ENCODE measurements at regions not wholly inside any gene's neighbourhood (a gene's known extent, or its start where the extent isn't known, plus 50 kb on each side); places are given as distances from the start of the nearest gene placed in this dataset.

DNA sequence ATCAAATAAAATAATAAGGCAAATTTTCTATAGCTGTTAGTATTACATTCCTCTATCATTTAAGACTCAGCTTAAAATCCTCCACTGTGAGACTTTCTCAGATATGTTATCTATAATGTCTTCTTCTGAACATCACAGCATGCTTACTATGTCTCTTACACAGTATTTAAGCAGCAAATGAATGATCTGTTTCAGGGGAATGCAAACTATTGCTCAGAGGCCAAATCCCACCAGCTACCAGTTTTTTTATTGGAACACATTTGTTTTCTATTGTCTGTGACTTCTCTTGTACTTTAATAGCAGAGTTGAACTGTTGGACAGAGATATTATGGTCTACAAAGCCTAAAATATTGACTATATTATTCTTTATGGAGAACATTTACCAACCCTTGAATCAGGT, 59.6 kb downstream of the C3orf38 start:
- DNase-seq (ENCODE audit: low read depth in 1 of 2, low spot score in 1 of 2) (no peak), FAIRE-seq (no peak), ATAC-seq (no peak)
- Histone ChIP-seq H3K27ac (no peak overlapping the region), H3K9me3 (no peaks in the 10 kb centered on the region), H3K4me3 (no peak overlapping the region), H3K4me2 (no peak overlapping the region), H3K4me1 (no peaks in the 10 kb centered on the region)
- ChIA-PET POLR2A (no interaction called here), CTCF (interaction anchor here (0.8 kb wide), 2 partner anchors 10 kb away, joined by 3 read pairs; no protein-coding TSS in a partner anchor)
- TF ChIP-seq FOSB (CRISPR knock-in tag; IDR thresholded peaks at IDR 0.05) (no peak), RAD21 (conservative IDR thresholded peaks at IDR 0.05 in 1 of 2, IDR thresholded peaks at IDR 0.05 in 1 of 2) (no peak)

DNA sequence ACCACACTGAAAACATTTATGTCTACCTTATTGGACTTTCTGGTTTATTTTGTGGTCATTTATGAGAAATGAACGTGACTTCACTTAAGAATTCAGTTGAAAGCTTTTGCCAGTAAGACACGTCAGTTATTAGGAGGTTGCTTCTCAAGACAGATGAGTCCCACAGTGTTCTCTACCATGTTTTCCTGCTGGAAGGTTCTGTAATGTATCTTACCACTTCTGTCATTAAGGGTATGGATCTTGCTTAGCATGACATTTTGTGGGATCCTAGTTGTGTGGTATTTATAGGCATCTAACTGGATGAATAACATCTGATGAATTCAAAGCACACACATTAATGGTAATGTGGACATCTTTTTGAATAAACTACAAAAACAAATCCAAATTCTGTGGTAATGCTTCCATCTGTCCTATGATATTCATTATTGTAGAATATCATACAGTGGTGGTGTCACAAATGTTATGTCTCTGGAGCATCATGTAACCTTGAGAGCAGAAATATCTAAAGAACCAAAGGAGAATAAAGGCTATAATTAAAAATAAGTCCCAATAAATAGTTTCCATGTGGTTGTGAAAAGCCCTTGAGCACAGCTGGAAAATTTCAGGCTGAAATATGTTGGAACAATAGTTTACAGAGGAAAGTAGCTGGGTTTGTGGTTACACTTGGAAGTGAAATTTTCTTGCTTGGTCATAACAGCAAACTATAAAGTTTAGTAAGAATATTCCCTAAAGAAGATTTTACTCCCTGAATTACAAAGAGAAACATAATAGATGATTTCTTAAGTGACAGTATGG, 61.5 kb downstream of the C3orf38 start:
- Histone ChIP-seq H3K9me3 (no peaks in the 10 kb centered on the region), H3K4me3 (no peak overlapping the region), H3K27ac (no peak overlapping the region), H3K4me1 (no peaks in the 10 kb centered on the region), H3K4me2 (no peak overlapping the region)
- ATAC-seq (no peak), FAIRE-seq (no peak), DNase-seq (ENCODE audit: low read depth in 1 of 2, low spot score in 1 of 2) (no peak)
- ChIA-PET POLR2A (no interaction called here), CTCF (no interaction called here)
- TF ChIP-seq HEYL (CRISPR knock-in tag; IDR thresholded peaks at IDR 0.05) (no peak), HOXA7 (CRISPR knock-in tag; IDR thresholded peaks at IDR 0.05) (no peak), HOXB13 (CRISPR knock-in tag; IDR thresholded peaks at IDR 0.05; ENCODE audit: low read depth) (no peak), FOSB (CRISPR knock-in tag; IDR thresholded peaks at IDR 0.05) (no peak), MYC (IDR thresholded peaks at IDR 0.05; ENCODE audit: borderline replicate concordance, low read length) (no peak), FOXS1 (CRISPR knock-in tag; IDR thresholded peaks at IDR 0.05) (no peak), TP53 (CRISPR knock-in tag; IDR thresholded peaks at IDR 0.05) (no peak), CBX2 (IDR thresholded peaks at IDR 0.05; ENCODE audit: borderline replicate concordance, low read depth) (no peak)
- 28% methylated on average over 2 of the region's 2 CpGs for WGBS (ENCODE audit: missing lambda C conversion rate)

DNA sequence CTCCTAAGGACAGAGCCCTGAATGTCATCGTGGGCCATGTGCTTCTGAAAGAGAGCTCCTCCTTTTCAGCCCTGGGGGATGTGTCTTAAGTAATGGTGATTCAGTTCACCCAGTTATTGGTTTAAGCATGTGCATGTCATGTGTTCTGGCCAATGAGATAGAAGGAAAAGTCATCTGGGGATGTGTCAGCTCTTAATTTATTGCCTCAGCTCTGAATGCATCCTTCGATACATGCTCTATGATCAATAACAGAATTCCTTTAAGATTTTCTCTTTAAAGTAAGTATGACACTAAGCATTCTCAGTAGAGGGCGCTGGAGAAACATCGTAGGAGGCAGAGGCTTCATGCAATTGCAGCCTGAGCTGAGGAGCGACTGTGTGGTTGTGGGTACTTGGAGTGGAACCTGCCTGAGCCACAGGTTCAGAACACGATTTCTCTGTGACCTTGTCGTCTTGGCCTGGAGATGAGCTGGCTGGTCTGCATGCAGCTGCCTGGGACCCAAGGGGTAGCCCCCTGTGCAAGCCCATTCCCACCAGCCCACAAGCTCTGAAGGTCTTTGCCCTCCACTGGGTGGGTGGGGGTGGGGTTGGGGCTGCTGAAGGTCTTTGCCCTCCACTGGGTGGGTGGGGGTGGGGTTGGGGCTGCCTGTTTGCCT, 69.5 kb downstream of the C3orf38 start:
- Histone ChIP-seq H3K9me3 (no peaks in the 10 kb centered on the region), H3K4me2 (no peak overlapping the region), H3K4me1 (no peaks in the 10 kb centered on the region), H3K4me3 (no peak overlapping the region), H3K27ac (no peak overlapping the region)
- peak; percentile 7 to 52 for DNase-seq (ENCODE audit: low read depth in 1 of 2, low spot score in 1 of 2)
- ChIA-PET CTCF (interaction anchor here (0.6 to 1.7 kb wide), 10 partner anchors 9 to 1135 kb away, joined by 3 to 6 read pairs (median 4); no protein-coding TSS in a partner anchor), POLR2A (no interaction called here)
- no peak for FAIRE-seq
- peak; percentile 68 to 82; a peak in 5 of 6 replicates for ATAC-seq
- WGBS (ENCODE audit: missing lambda C conversion rate) = 2% methylated on average over 7 of the region's 7 CpGs
- TF ChIP-seq CBX2 (IDR thresholded peaks at IDR 0.05; ENCODE audit: borderline replicate concordance, low read depth) (no peak), RAD21 (conservative IDR thresholded peaks at IDR 0.05 in 1 of 2, IDR thresholded peaks at IDR 0.05 in 1 of 2) (peak in 1 of 2 experiments; percentile 67; a peak in 3 of 5 replicates), FOSL2 (IDR thresholded peaks at IDR 0.05) (no peak), FOSL2 (CRISPR knock-in tag; IDR thresholded peaks at IDR 0.05) (no peak)
- TF ChIP-seq, protein P1, sequence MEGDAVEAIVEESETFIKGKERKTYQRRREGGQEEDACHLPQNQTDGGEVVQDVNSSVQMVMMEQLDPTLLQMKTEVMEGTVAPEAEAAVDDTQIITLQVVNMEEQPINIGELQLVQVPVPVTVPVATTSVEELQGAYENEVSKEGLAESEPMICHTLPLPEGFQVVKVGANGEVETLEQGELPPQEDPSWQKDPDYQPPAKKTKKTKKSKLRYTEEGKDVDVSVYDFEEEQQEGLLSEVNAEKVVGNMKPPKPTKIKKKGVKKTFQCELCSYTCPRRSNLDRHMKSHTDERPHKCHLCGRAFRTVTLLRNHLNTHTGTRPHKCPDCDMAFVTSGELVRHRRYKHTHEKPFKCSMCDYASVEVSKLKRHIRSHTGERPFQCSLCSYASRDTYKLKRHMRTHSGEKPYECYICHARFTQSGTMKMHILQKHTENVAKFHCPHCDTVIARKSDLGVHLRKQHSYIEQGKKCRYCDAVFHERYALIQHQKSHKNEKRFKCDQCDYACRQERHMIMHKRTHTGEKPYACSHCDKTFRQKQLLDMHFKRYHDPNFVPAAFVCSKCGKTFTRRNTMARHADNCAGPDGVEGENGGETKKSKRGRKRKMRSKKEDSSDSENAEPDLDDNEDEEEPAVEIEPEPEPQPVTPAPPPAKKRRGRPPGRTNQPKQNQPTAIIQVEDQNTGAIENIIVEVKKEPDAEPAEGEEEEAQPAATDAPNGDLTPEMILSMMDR (IDR thresholded peaks at IDR 0.05) = peak; percentile 33

DNA sequence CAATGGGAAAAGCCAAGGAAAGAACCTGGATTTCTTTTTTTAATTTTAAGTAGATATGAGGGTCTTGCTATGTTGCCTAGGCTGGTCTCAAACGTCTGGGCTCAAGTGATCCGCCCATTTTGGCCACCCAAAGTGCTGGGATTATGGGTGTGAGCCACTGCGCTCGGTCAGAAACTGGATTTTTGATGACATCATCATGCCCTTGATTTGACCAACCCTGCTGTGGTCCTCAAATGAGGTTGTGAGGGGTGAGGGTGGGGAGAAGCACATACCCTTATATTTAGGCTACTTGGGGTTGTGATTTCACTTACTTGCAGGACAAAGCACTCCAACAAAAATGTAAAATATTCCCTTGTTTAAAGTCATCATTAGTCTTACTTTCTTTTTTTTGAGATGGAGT, 70.4 kb downstream of the C3orf38 start:
- FAIRE-seq (no peak), ATAC-seq (no peak), DNase-seq (ENCODE audit: low read depth in 1 of 2, low spot score in 1 of 2) (no peak)
- no peak overlapping the region for H3K4me2 ChIP-seq
- H3K4me3 ChIP-seq = no peak overlapping the region
- no peaks in the 10 kb centered on the region for H3K4me1 ChIP-seq
- H3K27ac ChIP-seq = no peak overlapping the region
- TF ChIP-seq RARB (CRISPR knock-in tag; IDR thresholded peaks at IDR 0.05) = no peak
- TF ChIP-seq CBX2 (IDR thresholded peaks at IDR 0.05; ENCODE audit: borderline replicate concordance, low read depth) = no peak
- no peak for TF ChIP-seq PHF8 (IDR thresholded peaks at IDR 0.05; ENCODE audit: borderline replicate concordance, low read depth)
- TF ChIP-seq FOXS1 (CRISPR knock-in tag; IDR thresholded peaks at IDR 0.05) = no peak
- TF ChIP-seq, protein P2, sequence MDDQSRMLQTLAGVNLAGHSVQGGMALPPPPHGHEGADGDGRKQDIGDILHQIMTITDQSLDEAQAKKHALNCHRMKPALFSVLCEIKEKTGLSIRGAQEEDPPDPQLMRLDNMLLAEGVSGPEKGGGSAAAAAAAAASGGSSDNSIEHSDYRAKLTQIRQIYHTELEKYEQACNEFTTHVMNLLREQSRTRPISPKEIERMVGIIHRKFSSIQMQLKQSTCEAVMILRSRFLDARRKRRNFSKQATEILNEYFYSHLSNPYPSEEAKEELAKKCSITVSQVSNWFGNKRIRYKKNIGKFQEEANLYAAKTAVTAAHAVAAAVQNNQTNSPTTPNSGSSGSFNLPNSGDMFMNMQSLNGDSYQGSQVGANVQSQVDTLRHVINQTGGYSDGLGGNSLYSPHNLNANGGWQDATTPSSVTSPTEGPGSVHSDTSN (IDR thresholded peaks at IDR 0.05) = no peak
- TF ChIP-seq SMC3 (IDR thresholded peaks at IDR 0.05) = no peak
- no peak for TF ChIP-seq NR3C1 (IDR thresholded peaks at IDR 0.05)
- TF ChIP-seq, protein P3, sequence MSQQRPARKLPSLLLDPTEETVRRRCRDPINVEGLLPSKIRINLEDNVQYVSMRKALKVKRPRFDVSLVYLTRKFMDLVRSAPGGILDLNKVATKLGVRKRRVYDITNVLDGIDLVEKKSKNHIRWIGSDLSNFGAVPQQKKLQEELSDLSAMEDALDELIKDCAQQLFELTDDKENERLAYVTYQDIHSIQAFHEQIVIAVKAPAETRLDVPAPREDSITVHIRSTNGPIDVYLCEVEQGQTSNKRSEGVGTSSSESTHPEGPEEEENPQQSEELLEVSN (IDR thresholded peaks at IDR 0.05; ENCODE audit: borderline replicate concordance, low read depth) = no peak
- TF ChIP-seq FOSL2 (IDR thresholded peaks at IDR 0.05) = no peak
- no peak for TF ChIP-seq FOSL2 (CRISPR knock-in tag; IDR thresholded peaks at IDR 0.05)
- no peak for TF ChIP-seq TFCP2L1 (CRISPR knock-in tag; IDR thresholded peaks at IDR 0.05)
- no peak for TF ChIP-seq ESRRA (IDR thresholded peaks at IDR 0.05; ENCODE audit: borderline replicate concordance, low read length)
- no peak for TF ChIP-seq CEBPB (IDR thresholded peaks at IDR 0.05)
- TF ChIP-seq NFE2L2 (conservative IDR thresholded peaks at IDR 0.05; ENCODE audit: low read length) = no peak
- no peak for TF ChIP-seq SREBF2 (IDR thresholded peaks at IDR 0.05)
- TF ChIP-seq HOXB5 (CRISPR knock-in tag; IDR thresholded peaks at IDR 0.05) = no peak
- no peak for TF ChIP-seq MAZ (IDR thresholded peaks at IDR 0.05; ENCODE audit: borderline replicate concordance, low read depth, low read length)
- 47% methylated on average over 4 of the region's 4 CpGs for WGBS (ENCODE audit: missing lambda C conversion rate)
- ChIA-PET POLR2A (no interaction called here), CTCF (interaction anchor here (0.9 to 1.7 kb wide), 3 partner anchors 8 to 19 kb away, joined by 4 to 5 read pairs (median 5); no protein-coding TSS in a partner anchor)
- no peaks in the 10 kb centered on the region for H3K9me3 ChIP-seq
